Panc1 (cell line): ENCODE measurements at regions not wholly inside any gene's neighbourhood (a gene's known extent, or its start where the extent isn't known, plus 50 kb on each side); places are given as distances from the start of the nearest gene placed in this dataset.

ENCODE experiments used
- ATAC-seq: fragments of 200-7000 bp; cut with Tn5 transposase; 2 replicates; pipeline ENCODE4 v1.9.1; 2020; ENCODE audit warnings: mild to moderate bottlenecking, moderate library complexity
- BruUV-seq: library from RNA; stranded (reverse); fragments of 400-500 nt; replicated peaks from 2 replicates; lab custom pipeline; 2021; lab: Mats Ljungman, UMichigan
- CTCF ChIA-PET: fragments of 300-600 bp; sonication (Branson Sonifier 250); formaldehyde crosslinking; loops from one replicate; lab custom pipeline; 2022; ENCODE audit warnings: antibody characterized with exemption; lab: Charles Lee
- POLR2A ChIA-PET: fragments of 300-600 bp; sonication (Branson Sonifier 250); formaldehyde crosslinking; loops from one replicate; lab custom pipeline; 2022; ENCODE audit warnings: antibody characterized with exemption; lab: Charles Lee
- DNase-seq: peaks from one replicate; pipeline ENCODE4 v3.0.0-alpha.2; 2010; ENCODE audit warnings: low read depth, low spot score
- H3K27ac ChIP-seq: 2 replicates; pipeline ENCODE4 v1.5.1; 2011; ENCODE audit warnings: mild to moderate bottlenecking, low read length, inconsistent platforms
- H3K27me3 ChIP-seq: fragments of 200-500 bp; sonication (Bioruptor generic); 2 replicates; pipeline ENCODE4 v1.6.0; 2014; ENCODE audit warnings: low read length, inconsistent platforms; ENCODE audit not compliant: control insufficient read depth, insufficient read depth
- H3K36me3 ChIP-seq: fragments of 200-500 bp; sonication (Bioruptor generic); 2 replicates; pipeline ENCODE4 v1.5.1; 2014; ENCODE audit warnings: inconsistent platforms, mild to moderate bottlenecking, low read length, moderate library complexity; ENCODE audit not compliant: control insufficient read depth, insufficient read depth
- H3K4me1 ChIP-seq: 2 replicates; pipeline ENCODE4 v1.5.1; 2011; ENCODE audit warnings: inconsistent platforms, mild to moderate bottlenecking, low read length, moderate library complexity; ENCODE audit not compliant: control insufficient read depth, insufficient read depth
- H3K4me3 ChIP-seq, 2 experiments: 2 replicates each; pipeline ENCODE4 v1.5.1; 2011 to 2012; ENCODE audit warnings: low read depth in 2 of 2, low read length in 2 of 2, mild to moderate bottlenecking in 2 of 2, inconsistent platforms in 1 of 2, moderate library complexity in 1 of 2
- H3K9me3 ChIP-seq: fragments of 200-500 bp; sonication (Bioruptor generic); 2 replicates; pipeline ENCODE4 v1.5.1; 2014; ENCODE audit warnings: low read depth, mild to moderate bottlenecking, inconsistent platforms, low read length, moderate library complexity; ENCODE audit not compliant: control insufficient read depth, insufficient read depth
- POLR2AphosphoS5 ChIP-seq: IDR thresholded peaks from 2 replicates; pipeline ENCODE4 v1.6.1; 2012; ENCODE audit warnings: mild to moderate bottlenecking, low read depth, low read length, moderate library complexity
- SIN3A ChIP-seq: IDR thresholded peaks from 2 replicates; pipeline ENCODE4 v1.6.1; 2012; ENCODE audit warnings: low read depth, mild to moderate bottlenecking, low read length, moderate library complexity, borderline replicate concordance; ENCODE audit not compliant: insufficient read depth
- TCF7L2 ChIP-seq: IDR thresholded peaks from 2 replicates; pipeline ENCODE4 v1.6.1; 2011; ENCODE audit warnings: mild to moderate bottlenecking, low read depth, low read length, inconsistent platforms
- in situ Hi-C: cut with HindIII; loops from 2 replicates; pipeline ENCODE4 v1.10.0; 2016; ENCODE audit warnings: low sequenced_read_pairs, low pct_unique_long_range_greater_than_20kb
- intact Hi-C: fragments of 100-400 bp; cut with micrococcal nuclease; formaldehyde crosslinking; loops from one replicate; pipeline ENCODE4 v1.10.0; 2022; ENCODE audit not compliant: unreplicated experiment
- TF ChIP-seq, protein P1 (sequence below): fragments of 450-650 bp; IDR thresholded peaks from 2 replicates; pipeline ENCODE4 v1.5.1; 2017; ENCODE audit warnings: mild to moderate bottlenecking
- TF ChIP-seq, protein P2 (sequence below), 2 experiments: IDR thresholded peaks; 2 replicates each; pipeline ENCODE4 v1.6.1; 2011 to 2012; ENCODE audit warnings: low read depth in 2 of 2, control low read depth in 1 of 2, low read length in 1 of 2, mild to moderate bottlenecking in 1 of 2, moderate library complexity in 1 of 2; ENCODE audit not compliant: insufficient read depth in 1 of 2

DNA sequence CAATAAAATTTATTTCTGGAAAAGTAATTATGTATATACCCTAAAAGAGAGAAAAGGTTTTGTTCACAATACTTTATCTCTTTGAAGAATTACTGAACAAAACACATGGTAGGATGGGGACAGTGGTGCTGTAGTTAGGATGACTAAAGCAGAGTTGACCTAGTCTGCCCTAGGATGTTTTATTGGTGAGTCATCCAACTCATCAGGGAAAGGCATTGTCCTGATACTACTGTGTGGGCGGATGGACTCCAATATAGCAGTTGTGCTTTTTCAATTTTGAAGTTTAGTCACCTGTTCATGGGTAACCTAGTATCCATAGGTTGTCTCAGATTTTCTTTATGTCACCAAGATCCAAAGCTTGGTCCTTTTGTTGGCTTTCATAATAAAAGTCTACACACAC lies 53.3 kb upstream of the EYS start:
- H3K4me1 ChIP-seq: no peaks in the 10 kb centered on the region
- intact Hi-C loops (no loop called here), in situ Hi-C loops (no loop called here)
- TF ChIP-seq TCF7L2 (no peak), SIN3A (no peak), POLR2AphosphoS5 (no peak)
- TF ChIP-seq, protein P1, sequence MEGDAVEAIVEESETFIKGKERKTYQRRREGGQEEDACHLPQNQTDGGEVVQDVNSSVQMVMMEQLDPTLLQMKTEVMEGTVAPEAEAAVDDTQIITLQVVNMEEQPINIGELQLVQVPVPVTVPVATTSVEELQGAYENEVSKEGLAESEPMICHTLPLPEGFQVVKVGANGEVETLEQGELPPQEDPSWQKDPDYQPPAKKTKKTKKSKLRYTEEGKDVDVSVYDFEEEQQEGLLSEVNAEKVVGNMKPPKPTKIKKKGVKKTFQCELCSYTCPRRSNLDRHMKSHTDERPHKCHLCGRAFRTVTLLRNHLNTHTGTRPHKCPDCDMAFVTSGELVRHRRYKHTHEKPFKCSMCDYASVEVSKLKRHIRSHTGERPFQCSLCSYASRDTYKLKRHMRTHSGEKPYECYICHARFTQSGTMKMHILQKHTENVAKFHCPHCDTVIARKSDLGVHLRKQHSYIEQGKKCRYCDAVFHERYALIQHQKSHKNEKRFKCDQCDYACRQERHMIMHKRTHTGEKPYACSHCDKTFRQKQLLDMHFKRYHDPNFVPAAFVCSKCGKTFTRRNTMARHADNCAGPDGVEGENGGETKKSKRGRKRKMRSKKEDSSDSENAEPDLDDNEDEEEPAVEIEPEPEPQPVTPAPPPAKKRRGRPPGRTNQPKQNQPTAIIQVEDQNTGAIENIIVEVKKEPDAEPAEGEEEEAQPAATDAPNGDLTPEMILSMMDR: no peak
- TF ChIP-seq, protein P2, sequence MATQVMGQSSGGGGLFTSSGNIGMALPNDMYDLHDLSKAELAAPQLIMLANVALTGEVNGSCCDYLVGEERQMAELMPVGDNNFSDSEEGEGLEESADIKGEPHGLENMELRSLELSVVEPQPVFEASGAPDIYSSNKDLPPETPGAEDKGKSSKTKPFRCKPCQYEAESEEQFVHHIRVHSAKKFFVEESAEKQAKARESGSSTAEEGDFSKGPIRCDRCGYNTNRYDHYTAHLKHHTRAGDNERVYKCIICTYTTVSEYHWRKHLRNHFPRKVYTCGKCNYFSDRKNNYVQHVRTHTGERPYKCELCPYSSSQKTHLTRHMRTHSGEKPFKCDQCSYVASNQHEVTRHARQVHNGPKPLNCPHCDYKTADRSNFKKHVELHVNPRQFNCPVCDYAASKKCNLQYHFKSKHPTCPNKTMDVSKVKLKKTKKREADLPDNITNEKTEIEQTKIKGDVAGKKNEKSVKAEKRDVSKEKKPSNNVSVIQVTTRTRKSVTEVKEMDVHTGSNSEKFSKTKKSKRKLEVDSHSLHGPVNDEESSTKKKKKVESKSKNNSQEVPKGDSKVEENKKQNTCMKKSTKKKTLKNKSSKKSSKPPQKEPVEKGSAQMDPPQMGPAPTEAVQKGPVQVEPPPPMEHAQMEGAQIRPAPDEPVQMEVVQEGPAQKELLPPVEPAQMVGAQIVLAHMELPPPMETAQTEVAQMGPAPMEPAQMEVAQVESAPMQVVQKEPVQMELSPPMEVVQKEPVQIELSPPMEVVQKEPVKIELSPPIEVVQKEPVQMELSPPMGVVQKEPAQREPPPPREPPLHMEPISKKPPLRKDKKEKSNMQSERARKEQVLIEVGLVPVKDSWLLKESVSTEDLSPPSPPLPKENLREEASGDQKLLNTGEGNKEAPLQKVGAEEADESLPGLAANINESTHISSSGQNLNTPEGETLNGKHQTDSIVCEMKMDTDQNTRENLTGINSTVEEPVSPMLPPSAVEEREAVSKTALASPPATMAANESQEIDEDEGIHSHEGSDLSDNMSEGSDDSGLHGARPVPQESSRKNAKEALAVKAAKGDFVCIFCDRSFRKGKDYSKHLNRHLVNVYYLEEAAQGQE (IDR thresholded peaks at IDR 0.05; ENCODE audit: insufficient read depth in 1 of 2, low read depth in 2 of 2, low read length in 1 of 2): no peak
- H3K36me3 ChIP-seq: no peaks in the 10 kb centered on the region
- no peaks in the 10 kb centered on the region for H3K9me3 ChIP-seq
- H3K27me3 ChIP-seq: no peaks in the 10 kb centered on the region
- H3K27ac ChIP-seq: no peak overlapping the region
- no TSS peak for BruUV-seq
- ATAC-seq (no peak), DNase-seq (no peak)
- POLR2A ChIA-PET: no interaction called here
- CTCF ChIA-PET: no interaction called here
- no peak overlapping the region for H3K4me3 ChIP-seq
